Loucy (cell line): ENCODE measurements at regions not wholly inside any gene's neighbourhood (a gene's known extent, or its start where the extent isn't known, plus 50 kb on each side); places are given as distances from the start of the nearest gene placed in this dataset.

Experiments
- EZH2phosphoT487 ChIP-seq: fragments of 200-600 bp; IDR thresholded peaks from 2 replicates; pipeline ENCODE4 v1.6.1; 2018; ENCODE audit warnings: antibody characterized with exemption, mild to moderate bottlenecking, moderate library complexity, borderline replicate concordance
- TF ChIP-seq, protein P1 (sequence below): fragments of 200-600 bp; sonication (generic); conservative IDR thresholded peaks from 2 replicates; pipeline ENCODE4 v1.5.1; 2014; ENCODE audit warnings: mild to moderate bottlenecking, antibody characterized with exemption, low read length

DNA sequence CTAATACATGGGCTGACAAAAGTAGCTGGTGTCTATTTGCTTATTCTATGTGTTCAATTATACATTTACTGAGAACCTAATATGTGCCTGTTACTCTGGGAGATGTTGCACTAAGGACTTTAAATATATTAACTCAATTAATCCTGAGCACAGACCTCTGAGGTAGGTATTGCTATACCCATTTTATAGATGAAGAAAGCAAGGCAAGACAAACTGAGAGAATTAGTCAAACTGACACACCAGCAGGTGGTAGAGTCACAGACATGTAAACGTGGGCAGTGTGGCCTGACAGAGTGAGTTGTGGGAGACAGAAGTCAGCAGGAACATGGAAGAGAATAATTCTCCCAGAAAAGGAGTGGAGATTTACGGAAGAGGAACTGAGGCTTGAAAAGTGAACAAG lies 428.9 kb downstream of the LPIN1 start:
- TF ChIP-seq, protein P1, sequence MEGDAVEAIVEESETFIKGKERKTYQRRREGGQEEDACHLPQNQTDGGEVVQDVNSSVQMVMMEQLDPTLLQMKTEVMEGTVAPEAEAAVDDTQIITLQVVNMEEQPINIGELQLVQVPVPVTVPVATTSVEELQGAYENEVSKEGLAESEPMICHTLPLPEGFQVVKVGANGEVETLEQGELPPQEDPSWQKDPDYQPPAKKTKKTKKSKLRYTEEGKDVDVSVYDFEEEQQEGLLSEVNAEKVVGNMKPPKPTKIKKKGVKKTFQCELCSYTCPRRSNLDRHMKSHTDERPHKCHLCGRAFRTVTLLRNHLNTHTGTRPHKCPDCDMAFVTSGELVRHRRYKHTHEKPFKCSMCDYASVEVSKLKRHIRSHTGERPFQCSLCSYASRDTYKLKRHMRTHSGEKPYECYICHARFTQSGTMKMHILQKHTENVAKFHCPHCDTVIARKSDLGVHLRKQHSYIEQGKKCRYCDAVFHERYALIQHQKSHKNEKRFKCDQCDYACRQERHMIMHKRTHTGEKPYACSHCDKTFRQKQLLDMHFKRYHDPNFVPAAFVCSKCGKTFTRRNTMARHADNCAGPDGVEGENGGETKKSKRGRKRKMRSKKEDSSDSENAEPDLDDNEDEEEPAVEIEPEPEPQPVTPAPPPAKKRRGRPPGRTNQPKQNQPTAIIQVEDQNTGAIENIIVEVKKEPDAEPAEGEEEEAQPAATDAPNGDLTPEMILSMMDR: no peak
- no peak for TF ChIP-seq EZH2phosphoT487
